ENCODE measurements at regions not wholly inside any gene's neighbourhood (a gene's known extent, or its start where the extent isn't known, plus 50 kb on each side); places are given as distances from the start of the nearest gene placed in this dataset.

- TF ChIP-seq EZH2phosphoT487 (IDR thresholded peaks at IDR 0.05; ENCODE audit: borderline replicate concordance) (no peak), CTCF (conservative IDR thresholded peaks at IDR 0.05; ENCODE audit: low read length) (no peak)
These were observed 725.0 kb downstream of the METTL15 start for GRCh38 chr11:28833169-28833568.

Data from Loucy (cell line).